ENCODE measurements at regions not wholly inside any gene's neighbourhood (a gene's known extent, or its start where the extent isn't known, plus 50 kb on each side); places are given as distances from the start of the nearest gene placed in this dataset.

DNA sequence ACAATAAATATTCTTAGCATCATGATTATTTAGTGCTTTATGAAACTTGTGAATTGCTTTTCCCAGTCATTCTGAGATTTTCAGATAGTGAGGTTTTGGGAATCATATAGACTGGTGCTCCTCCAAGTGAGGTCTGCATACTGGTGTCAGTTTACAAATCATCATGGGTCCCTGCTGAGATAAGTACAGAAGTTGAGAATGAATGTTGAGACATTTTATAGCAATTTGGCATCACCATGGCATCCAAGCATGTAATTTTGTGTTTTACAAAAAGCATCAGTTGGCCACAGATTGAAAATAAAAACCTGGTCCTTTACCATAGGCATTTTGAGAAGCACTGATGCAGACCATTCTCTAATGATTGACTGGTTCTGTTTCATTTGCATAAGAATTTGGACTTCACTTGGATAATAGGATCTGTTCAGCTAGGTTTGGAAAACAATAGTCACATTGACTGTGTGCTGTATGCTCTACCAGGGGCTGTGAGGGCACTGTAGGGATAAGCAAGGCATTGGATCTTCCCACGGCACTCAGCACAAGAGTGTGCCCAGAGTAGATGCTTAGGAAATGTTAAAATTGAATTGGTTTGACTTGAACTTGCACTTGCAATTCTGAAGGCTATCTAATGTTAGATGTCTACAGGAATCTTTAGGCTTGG is 79.0 kb upstream of the JUN start:
- no peak for DNase-seq

DNA sequence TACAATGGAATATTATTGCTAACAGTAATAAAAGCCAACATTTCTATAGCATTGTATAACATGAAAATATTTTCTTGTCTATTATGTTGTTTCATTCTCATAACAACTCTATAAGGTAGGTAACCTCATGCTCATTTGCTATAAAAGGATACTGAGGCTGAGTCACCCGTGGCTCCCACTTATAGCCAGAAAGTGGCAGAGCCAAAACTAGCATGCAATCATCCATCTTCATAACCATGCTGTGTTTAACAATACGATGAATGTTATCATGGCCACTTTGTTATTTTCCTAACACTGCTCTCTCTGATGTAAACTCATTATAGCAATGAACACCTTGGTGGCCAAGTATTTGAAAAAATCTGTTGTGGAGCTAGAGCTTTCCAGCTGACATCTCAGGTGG is 80.8 kb upstream of the JUN start:
- no peak for DNase-seq

DNA sequence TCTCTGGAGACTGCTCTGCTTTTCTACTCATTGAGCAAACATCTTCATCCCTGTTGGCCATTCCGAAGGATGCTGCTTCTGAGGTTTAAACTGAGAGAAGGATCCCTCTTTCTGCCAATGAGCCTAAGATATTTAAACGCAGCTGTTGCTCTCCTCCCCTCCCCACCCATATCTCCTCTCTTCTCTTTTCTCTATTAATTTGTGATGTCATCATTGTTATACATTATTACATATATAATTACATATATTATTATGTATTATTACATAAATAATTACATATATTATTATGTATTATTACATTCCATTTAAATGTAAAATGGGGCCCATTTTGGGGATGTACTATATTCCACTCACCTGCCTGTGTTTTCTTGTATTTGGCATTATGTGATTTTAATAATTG is 82.7 kb upstream of the JUN start:
- DNase-seq, result no peak

DNA sequence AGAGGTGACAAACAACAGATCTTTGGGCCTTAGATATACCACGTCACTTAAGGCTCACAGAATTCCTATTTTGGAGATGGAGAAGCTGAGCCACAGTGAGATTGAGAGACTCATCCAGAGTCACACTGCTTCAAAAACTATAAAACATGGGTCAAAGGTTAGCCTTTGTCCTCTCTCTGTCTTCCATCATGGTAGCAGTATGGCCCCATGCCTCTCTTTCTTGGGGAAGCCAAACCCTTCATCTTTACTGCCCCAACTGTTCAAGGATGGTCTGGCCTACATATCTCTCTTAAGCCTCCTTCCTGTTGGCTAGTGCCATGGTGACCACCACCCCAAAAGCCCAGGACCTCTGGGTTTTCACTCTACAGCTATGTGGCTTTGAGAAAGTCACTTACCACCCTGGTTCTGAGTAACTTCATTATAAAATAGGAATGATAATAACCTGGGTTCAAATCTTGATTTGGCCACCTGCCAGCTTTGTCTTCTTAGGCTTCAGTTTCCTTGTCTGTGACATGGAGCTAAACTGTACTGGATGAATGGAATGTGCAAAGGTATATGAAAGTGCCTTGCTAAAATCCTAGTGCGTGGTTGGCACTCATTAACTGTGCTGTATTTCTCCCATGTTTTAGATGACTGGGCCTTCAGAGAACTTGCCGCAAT is 85.9 kb upstream of the JUN start:
- DNase-seq, result no peak

DNA sequence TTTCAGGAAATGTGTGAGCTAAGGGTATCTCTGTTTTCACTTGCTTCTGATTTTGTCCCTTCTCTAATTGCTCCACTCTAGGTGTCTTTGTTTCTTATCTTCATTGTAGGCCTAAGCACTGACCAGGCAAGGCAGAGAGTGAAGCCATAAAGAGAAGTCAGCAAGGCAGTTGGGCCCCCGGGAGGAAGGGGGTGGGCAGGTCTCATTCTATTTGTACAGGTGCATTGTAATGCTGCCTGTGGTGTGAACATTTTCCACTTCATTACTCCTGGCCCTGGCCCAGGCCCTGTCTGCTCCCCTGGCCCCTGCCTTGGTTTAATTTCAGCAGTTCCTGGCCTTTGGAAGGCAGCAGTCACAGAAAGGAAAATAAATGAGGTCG is 86.4 kb upstream of the JUN start:
- DNase-seq, result no peak

DNA sequence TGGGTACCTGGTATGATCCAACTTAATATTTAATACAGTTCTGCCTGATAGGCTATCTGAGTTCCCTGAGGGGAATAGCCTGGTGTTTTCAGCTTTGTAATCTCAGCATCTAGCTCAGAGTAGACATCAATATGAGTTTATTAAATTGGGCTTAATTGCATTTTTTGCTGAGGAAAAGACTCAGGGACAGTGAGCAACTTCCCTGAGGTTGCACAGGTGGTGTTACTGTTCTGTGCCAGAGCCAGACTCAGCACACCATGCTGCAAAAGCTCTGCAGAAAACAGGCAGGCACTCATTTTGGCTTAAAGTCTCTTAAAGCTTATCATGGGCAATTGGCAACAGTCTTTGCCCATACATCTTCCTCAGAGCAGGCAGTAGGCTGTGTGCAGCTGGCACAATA is 90.5 kb upstream of the JUN start:
- no peak for DNase-seq

DNA sequence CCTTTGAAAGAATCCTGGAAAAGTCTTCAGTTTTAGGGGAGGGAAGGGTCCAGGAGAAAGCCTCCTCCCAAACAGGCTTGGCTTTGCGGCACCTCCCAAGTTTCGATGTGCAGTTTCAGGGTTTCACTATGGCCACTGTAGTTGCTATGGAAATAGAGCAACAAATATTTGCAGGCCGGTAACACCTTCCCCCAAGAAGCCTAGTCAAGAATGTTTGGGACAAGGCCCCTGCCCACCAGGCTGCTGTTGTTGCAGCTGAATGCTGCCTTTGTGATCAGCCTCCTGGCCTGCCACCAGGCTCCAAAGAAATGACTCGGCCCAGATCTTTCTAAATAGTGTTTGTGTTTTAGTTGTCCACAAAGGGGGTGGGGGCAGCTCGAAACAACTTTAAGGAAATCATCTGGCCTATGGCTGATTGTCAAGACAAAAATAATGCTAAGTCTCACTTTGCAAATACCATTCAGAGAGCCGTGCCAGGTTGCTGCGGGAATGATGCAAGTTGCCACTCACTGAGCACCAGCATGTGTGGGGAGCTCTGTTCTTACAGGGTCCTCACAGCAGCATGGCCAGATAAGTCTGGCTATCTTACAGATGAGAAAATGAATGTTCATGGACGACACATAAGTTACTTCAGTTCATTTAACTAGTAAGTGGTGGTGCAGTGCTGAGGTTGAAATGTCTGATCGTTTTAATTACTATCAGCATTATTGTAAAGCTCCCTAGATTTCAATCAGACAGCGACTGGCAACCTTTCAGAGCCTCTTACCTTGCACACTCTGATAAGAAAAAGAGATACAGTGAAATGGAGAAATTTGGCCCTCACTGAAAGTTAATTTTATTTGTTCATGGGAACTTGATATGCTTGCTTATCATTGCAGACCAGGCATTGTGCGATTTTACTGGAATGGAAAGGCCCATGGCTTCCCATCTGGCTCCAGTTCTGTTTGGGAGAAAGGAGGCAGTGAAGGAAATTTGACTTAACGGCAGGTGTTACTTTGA is 91.2 kb upstream of the JUN start:
- DNase-seq, result peak; percentile 42

DNA sequence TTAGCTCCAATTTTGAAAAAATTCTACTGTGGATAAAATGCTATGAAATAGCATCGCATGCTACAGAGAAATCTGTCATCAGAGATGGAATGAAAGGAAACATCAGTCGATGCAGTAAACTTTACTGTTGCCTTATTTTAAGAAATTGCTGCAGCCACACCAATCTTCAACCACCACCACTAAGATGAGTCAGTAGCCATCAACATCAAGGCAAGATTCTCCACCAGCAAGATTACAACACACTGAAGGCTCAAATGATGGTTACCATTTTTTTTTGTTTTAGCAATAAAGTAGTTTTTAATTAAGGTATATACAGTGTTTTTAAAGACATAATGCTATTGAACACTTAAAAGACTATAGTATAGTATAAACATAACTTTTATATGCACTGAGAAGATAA is 95.6 kb upstream of the JUN start:
- peak; percentile 34 for DNase-seq

DNA sequence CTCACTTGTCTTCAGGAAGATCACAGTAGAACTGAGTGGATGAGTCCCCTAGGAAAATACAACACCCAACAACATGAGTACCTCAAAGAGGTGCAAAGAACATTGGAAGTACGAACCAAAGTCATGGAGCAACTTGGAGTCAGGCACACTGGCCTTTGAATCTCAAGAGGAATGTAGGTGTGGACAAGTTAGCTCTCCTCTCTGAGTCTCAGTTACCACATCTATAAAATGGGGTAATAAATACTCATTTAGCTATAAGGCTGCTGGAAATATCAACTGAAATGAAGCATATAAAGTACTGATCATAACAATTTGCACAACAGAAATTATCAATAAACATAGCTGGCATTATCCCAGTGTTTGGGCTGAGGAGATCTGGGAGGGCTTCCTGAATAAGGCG is 96.7 kb upstream of the JUN start:
- no peak for DNase-seq

DNA sequence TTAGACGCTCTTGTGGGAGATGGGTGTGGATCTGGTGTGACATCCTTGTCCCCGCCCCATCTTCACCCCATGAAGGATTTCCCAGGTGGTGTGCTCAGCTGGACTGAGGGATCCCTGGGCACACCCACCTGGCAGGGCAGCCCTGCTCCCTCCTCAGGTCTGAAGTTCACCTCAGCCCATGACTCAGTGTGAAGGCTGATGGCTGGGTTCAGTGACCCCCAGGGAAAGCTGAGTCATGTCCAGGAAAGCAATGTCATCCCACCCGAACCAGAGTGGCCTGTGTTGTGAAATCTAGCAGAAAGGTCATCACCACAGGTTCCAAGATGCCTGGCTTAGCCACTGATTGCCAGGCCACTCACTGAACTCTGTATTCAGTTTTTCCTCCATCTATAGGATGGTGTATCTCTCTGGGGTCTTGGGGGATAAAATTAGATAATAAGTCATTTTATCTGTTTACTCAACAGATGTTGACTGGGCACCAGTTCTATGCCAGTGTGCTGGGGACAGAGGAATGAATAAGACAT is 97.7 kb upstream of the JUN start:
- peak; percentile 35 for DNase-seq

DNA sequence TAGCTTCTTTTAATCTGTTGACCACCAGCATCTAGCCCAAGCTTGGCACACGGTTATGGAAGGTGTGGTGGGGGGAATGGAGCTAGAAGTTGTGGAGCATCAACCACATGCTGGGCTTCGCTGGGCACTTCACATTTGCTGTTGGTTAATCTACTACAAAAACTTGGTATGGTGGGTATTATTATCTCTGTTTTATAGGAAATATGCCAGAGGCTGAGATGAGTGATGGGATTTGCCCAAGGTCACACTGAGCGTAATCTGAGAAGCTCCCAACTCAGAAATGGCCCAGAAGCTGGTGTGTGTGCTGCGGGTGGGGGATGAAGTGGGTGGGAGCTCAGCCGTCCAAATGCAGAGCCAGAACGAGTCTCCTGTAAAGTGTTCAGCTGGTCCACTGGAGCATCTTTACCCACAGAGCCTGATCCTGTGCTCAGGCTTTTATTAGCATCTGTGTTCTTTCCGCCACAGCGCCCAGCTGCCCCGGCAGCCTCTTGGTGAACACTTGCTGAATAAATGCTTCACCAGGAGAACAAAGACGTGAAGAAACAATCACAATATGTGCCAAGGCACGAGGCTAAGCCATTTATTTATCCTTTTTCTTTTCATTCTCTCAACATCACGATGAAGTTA is 98.6 kb upstream of the JUN start:
- no peak for DNase-seq

DNA sequence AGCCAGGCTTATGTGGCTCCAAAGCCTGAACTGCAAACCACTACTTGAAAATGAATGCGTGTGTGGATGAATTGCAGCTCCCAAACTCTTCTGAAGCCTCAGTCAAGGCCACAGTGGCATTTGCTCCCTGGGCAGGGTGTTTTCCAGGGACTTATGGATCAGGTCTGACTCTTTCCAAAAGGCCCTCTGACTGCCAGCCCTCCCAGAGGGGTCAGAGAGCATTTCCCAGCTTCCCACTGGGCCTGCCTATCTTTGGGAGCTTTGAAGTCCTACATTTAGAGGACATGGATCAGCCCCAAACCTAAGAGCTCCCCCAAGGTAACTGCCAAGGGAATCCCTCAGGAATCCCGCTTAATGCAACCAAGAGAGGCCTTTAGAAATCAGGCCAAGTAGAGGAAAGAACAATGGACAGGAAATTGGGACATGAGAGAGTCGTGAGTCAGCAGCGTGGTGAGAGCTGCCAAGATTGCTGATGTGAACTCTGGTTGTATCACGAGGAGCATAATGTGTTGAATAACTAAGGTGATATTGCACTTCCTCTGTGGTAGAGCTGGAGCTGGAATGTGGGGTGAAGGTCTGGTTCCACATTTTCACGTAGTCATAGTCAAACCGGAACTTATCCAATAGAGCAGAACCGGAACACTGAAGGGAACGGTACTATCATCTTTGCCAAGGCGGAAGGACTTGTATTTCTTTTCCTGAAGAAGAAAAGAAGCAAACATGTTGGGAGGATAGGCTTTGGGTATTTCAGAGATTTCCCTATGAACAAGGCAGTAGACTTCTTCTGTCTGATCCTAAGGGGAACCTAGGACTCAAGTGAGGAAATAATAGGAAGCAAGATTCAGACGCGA is 99.4 kb upstream of the JUN start:
- peak; percentile 95 for DNase-seq

DNA sequence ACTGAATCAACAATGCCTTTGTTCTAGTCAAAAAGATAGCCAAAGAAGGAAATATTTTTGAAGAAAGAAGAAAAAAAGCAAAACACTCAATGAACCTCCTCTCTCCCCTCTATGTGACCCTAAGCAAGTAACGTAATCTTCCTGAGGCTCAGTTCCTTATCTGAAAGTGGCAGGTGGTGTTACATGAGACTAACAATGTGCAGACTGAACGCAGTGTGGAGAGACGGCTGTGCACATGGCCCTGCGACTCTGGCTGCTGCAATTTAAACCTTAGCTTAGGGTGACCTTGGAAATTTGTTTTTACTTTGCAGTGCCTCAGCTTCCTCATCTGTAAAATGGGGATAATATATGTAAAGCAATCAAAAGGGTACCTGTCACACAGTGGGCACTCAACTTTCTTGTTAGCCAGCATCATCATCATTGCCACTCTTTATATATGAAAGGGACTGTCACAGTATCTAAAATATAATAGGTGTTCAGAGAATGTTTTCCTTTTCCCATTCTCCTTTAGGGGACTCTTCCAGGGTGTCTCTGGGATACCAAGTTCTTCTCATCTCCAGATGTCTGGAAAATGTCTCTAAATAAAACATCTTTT is 100.1 kb upstream of the JUN start:
- DNase-seq, result no peak

DNA sequence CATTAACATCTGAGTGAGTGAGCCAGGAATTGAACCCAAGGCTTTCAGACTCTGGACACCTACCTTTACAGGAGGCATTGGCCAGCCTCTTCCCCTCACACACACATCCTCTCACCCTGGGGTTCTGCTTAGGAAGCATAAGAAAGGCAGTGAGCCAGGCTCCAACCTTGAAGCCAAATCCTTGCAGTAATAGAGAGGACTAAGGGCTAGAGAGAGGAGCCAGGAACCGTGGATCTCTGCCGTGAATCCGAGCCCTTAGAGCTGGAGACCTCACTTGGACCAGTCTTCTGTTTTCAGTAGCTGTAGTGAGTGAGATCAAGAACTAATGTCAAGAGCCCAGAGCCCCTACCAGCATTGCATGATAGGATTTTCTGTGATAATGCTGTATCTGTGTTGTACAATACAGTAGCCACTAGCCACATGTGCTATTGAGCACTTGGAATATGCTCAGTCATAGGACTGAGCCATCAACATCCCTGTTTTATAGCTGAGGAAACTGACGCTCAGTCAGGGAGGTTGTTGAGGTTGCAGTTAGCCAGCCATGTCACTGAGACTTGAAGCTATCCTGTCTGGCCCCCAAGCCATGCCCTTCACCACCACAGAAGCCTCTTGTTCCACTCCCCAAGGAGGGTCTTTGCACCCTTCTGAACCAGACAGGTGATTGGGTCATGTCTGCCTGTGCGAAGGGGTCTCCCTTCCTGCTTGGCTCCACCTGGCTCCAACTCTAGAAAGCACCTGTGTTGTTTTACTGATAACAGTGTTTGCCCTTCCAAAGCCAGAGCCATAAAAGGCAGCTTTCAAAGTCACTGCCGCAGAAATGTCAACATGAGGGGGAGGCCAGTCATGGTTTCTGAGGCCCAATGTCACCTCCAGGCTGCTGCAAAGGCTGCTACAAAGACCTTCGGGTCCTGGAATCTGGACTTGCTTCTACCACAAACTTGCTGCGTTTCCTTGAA is 101.1 kb upstream of the JUN start:
- no peak for DNase-seq

DNA sequence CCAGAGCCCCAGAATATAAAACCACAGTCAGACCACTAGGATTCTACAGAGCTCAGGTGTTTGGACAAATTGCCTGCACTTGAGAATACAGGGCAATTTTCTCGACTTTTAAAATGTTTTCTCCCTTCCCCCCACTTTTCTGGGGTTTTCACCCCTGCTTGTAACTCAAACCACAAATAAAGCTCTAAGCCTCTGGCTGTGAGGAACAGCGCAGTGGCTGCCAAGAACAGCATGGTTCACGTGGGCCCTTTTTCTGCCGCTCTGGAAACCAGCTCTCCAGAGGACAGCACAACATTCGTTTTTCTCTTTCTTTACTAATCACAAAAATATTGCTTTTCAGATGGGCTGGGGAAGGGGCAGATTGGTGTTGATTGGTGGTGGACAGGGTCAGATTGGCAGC is 102.2 kb upstream of the JUN start:
- no peak for DNase-seq

DNA sequence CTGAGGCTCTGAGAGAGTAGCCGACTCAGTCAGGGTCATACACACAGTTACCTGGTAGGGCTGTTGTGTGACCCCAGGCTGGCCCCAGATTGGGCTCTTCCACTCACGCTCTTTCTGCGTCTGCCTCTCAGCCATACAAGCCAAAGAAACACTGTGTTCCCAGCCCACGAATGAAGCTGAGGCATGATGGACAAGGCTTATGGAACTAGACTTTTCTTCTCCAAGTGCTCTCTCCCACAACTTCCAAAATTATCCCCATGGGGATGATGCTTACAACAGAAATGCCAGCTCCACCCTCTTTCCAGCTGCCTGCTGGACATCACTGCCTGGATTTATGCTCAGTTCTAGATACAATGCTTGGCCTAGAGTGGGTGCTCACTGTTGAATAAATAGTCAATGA is 102.8 kb upstream of the JUN start:
- no peak for DNase-seq

DNA sequence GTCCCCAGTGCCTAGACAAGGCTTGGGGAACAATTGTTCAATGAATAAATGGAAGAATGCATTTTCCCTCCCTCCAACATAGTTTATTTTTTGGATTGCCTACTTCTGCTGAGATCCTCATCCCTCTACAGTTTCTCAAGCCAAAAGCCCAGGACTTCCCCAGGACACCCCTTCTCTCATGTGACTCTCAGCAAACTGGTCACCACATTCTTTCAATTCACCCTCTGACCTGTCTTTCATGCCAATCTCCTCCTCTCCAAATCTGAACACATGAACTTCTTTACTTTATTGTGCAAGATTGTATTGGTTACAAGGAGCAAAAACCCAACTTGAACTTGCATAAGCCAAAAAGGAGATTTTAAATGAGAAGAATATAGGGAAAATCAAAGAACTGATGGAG is 103.2 kb upstream of the JUN start:
- DNase-seq, result no peak

DNA sequence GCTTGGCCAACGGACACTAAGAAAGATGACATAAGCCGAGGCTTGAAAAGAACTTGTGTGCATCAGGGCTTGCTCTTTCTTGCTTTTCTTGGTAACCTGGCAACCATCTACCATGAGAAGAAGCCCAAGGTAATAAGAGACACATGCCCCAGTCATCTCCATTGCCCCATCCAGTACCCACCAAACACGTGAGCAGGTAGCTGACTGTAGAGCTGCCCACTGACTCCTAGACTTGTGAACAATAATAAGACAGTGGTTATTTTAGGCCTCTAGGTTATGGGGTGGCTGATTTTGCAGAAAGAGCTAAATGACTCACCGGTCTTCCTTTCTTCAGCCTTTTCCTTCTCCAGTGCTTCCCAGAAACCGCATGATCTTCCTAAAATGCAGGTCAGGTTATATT is 105.0 kb upstream of the JUN start:
- DNase-seq, result no peak

DNA sequence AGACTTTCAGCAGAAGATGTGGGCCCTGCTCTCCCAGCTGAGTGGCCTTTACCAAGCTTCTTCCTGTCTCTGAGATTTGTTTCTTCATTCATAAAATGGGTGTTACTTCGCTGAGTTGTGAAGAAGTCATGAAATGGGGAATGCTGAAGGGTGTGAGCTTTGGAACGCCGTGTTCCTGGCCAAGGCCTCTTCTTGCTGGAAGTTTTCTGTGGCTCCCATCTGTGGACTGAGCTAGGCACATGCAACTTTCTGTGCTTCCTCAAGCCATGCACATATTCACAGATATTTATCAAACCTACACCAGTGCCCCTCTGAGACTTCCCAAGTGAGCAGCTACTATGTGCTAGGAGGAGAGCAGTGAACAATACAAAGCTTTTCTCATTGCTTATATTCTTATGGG is 106.3 kb upstream of the JUN start:
- no peak for DNase-seq

DNA sequence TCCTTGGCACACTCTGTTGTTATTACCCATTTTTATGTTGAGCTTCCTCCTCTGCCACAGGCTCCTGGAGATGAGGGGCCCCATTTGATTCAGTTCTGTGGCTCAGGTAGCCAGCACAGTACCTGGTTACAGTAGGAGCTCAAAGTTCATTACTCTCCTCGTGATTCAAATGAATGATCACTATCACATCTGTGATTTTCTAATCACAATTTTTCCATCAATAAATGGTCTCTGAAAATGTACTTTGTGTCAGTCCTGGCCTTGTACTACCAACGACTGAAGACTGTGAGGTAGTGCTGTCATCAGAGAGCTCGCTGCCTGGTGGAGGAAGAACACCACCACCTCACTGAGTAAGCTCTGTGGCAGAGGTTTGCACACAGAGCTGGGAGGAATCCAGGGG is 106.8 kb upstream of the JUN start:
- DNase-seq, result no peak
